ENCODE measurements at regions not wholly inside any gene's neighbourhood (a gene's known extent, or its start where the extent isn't known, plus 50 kb on each side); places are given as distances from the start of the nearest gene placed in this dataset.
"Not testable (repeated sequence)": the region's sequence is repeated elsewhere in the genome, so short reads cannot be mapped to it uniquely, and the experiment has no call there.

- no peak for DNase-seq (ENCODE audit: low read depth in 2 of 2, low spot score in 1 of 2)
Measured at GRCh38 chr18:2201036-2201600, 370.2 kb downstream of the METTL4 start.

- DNase-seq (ENCODE audit: low read depth in 2 of 2, low spot score in 1 of 2), result no peak
Measured at GRCh38 chr18:2204736-2205135, 366.6 kb downstream of the METTL4 start.

- no peak for DNase-seq (ENCODE audit: low read depth in 2 of 2, low spot score in 1 of 2)
Measured at GRCh38 chr18:2207294-2207693, 364.0 kb downstream of the METTL4 start.

GRCh38 chr18:2212598-2213205 lies 358.6 kb downstream of the METTL4 start:
- DNase-seq (ENCODE audit: low read depth in 2 of 2, low spot score in 1 of 2), result no peak

- DNase-seq (ENCODE audit: low read depth in 2 of 2, low spot score in 1 of 2), result no peak
Measured at GRCh38 chr18:2213905-2214304, 357.4 kb downstream of the METTL4 start.

GRCh38 chr18:2217356-2217755 lies 353.9 kb downstream of the METTL4 start:
- no peak for DNase-seq (ENCODE audit: low read depth in 2 of 2, low spot score in 1 of 2)

- no peak for DNase-seq (ENCODE audit: low read depth in 2 of 2, low spot score in 1 of 2)
Measured at GRCh38 chr18:2218101-2218500, 353.2 kb downstream of the METTL4 start.

- no peak for DNase-seq (ENCODE audit: low read depth in 2 of 2, low spot score in 1 of 2)
Measured at GRCh38 chr18:2219706-2220105, 351.6 kb downstream of the METTL4 start.

GRCh38 chr18:2222270-2223185 lies 348.8 kb downstream of the METTL4 start:
- no peak for DNase-seq (ENCODE audit: low read depth in 2 of 2, low spot score in 1 of 2)

- DNase-seq (ENCODE audit: low read depth in 2 of 2, low spot score in 1 of 2), result no peak
Measured at GRCh38 chr18:2223449-2223848, 347.9 kb downstream of the METTL4 start.

- DNase-seq (ENCODE audit: low read depth in 2 of 2, low spot score in 1 of 2), result no peak
Measured at GRCh38 chr18:2223849-2224248, 347.5 kb downstream of the METTL4 start.

GRCh38 chr18:2236232-2236631 lies 335.1 kb downstream of the METTL4 start:
- no peak for DNase-seq (ENCODE audit: low read depth in 2 of 2, low spot score in 1 of 2)

- no peak for DNase-seq (ENCODE audit: low read depth in 2 of 2, low spot score in 1 of 2)
Measured at GRCh38 chr18:2237706-2238105, 333.6 kb downstream of the METTL4 start.

- DNase-seq (ENCODE audit: low read depth in 2 of 2, low spot score in 1 of 2), result no peak
Measured at GRCh38 chr18:2240311-2240705, 331.0 kb downstream of the METTL4 start.

GRCh38 chr18:2244641-2245040 lies 326.7 kb downstream of the METTL4 start:
- DNase-seq (ENCODE audit: low read depth in 2 of 2, low spot score in 1 of 2), result no peak

GRCh38 chr18:2247101-2247500 lies 324.2 kb downstream of the METTL4 start:
- not testable (repeated sequence) for DNase-seq (ENCODE audit: low read depth in 2 of 2, low spot score in 1 of 2)

GRCh38 chr18:2254977-2255376 lies 316.3 kb downstream of the METTL4 start:
- no peak for DNase-seq (ENCODE audit: low read depth in 2 of 2, low spot score in 1 of 2)

- no peak for DNase-seq (ENCODE audit: low read depth in 2 of 2, low spot score in 1 of 2)
Measured at GRCh38 chr18:2256577-2256976, 314.7 kb downstream of the METTL4 start.

- DNase-seq (ENCODE audit: low read depth in 2 of 2, low spot score in 1 of 2), result no peak
Measured at GRCh38 chr18:2258954-2259353, 312.4 kb downstream of the METTL4 start.

GRCh38 chr18:2263303-2263890 lies 307.9 kb downstream of the METTL4 start:
- no peak for DNase-seq (ENCODE audit: low read depth in 2 of 2, low spot score in 1 of 2)

- DNase-seq (ENCODE audit: low read depth in 2 of 2, low spot score in 1 of 2), result no peak
Measured at GRCh38 chr18:2274613-2275012, 296.7 kb downstream of the METTL4 start.

GRCh38 chr18:2281086-2281485 lies 290.2 kb downstream of the METTL4 start:
- DNase-seq (ENCODE audit: low read depth in 2 of 2, low spot score in 1 of 2), result no peak

Data from stimulated activated CD8-positive, alpha-beta memory T cell treated with anti-CD3 and anti-CD28 coated beads, Interleukin-4, amount 100 ng/mL, for 1 hour (primary cell).